Loucy (cell line): ENCODE measurements at regions not wholly inside any gene's neighbourhood (a gene's known extent, or its start where the extent isn't known, plus 50 kb on each side); places are given as distances from the start of the nearest gene placed in this dataset.

Source experiments
- H2AFZ ChIP-seq: fragments of 200-600 bp; sonication (generic); 2 replicates; pipeline ENCODE4 v1.6.0; 2016; ENCODE audit warnings: antibody characterized with exemption, mild to moderate bottlenecking, low read length, moderate library complexity
- H3F3A ChIP-seq: fragments of 200-600 bp; 2 replicates; pipeline ENCODE4 v1.6.0; 2016; ENCODE audit warnings: antibody characterized with exemption, low read depth, mild to moderate bottlenecking
- H3K27me3 ChIP-seq: fragments of 200-600 bp; sonication (generic); 2 replicates; pipeline ENCODE4 v1.6.1; 2014; ENCODE audit warnings: low read length, mild to moderate bottlenecking; ENCODE audit not compliant: insufficient read depth, poor library complexity, severe bottlenecking
- H3K36me3 ChIP-seq: fragments of 200-600 bp; sonication (generic); 2 replicates; pipeline ENCODE4 v1.6.1; 2016; ENCODE audit warnings: low read length; ENCODE audit not compliant: insufficient read depth
- H3K4me1 ChIP-seq: fragments of 200-600 bp; sonication (generic); 2 replicates; pipeline ENCODE4 v1.5.1; 2014; ENCODE audit warnings: low read length, mild to moderate bottlenecking; ENCODE audit not compliant: insufficient read depth, poor library complexity, severe bottlenecking
- H3K4me2 ChIP-seq: fragments of 200-600 bp; sonication (generic); 2 replicates; pipeline ENCODE4 v1.6.0; 2014; ENCODE audit warnings: antibody characterized with exemption, low read length, low read depth, mild to moderate bottlenecking; ENCODE audit not compliant: poor library complexity, severe bottlenecking
- H3K4me3 ChIP-seq: fragments of 200-600 bp; sonication (generic); 2 replicates; pipeline ENCODE4 v1.5.1; 2014; ENCODE audit warnings: low read length, mild to moderate bottlenecking, mixed read lengths; ENCODE audit not compliant: poor library complexity, severe bottlenecking
- H3K79me2 ChIP-seq: fragments of 200-600 bp; sonication (generic); 2 replicates; pipeline ENCODE4 v1.6.1; 2014; ENCODE audit warnings: low read length; ENCODE audit not compliant: insufficient read depth
- H3K9ac ChIP-seq: fragments of 200-600 bp; sonication (generic); 2 replicates; pipeline ENCODE4 v1.6.0; 2014; ENCODE audit warnings: mild to moderate bottlenecking, low read depth, low read length, moderate library complexity; ENCODE audit not compliant: poor library complexity, severe bottlenecking
- H3K9me2 ChIP-seq: fragments of 200-600 bp; sonication (generic); replicated peaks from 2 replicates; pipeline ENCODE4 v1.6.1; 2016; ENCODE audit warnings: low read depth, low read length, mixed read lengths
- H3K9me3 ChIP-seq: fragments of 200-600 bp; sonication (generic); 2 replicates; pipeline ENCODE4 v1.6.1; 2014; ENCODE audit warnings: mild to moderate bottlenecking, antibody characterized with exemption, low read length, low read depth; ENCODE audit not compliant: insufficient read depth
- H4K20me1 ChIP-seq: fragments of 200-600 bp; sonication (generic); 2 replicates; pipeline ENCODE4 v1.6.0; 2014; ENCODE audit warnings: antibody characterized with exemption, low read length, mild to moderate bottlenecking; ENCODE audit not compliant: insufficient read depth, poor library complexity, severe bottlenecking
- CTCF ChIP-seq: fragments of 200-600 bp; sonication (generic); conservative IDR thresholded peaks from 2 replicates; pipeline ENCODE4 v1.5.1; 2014; ENCODE audit warnings: mild to moderate bottlenecking, antibody characterized with exemption, low read length
- EZH2phosphoT487 ChIP-seq: fragments of 200-600 bp; IDR thresholded peaks from 2 replicates; pipeline ENCODE4 v1.6.1; 2018; ENCODE audit warnings: antibody characterized with exemption, mild to moderate bottlenecking, moderate library complexity, borderline replicate concordance

DNA sequence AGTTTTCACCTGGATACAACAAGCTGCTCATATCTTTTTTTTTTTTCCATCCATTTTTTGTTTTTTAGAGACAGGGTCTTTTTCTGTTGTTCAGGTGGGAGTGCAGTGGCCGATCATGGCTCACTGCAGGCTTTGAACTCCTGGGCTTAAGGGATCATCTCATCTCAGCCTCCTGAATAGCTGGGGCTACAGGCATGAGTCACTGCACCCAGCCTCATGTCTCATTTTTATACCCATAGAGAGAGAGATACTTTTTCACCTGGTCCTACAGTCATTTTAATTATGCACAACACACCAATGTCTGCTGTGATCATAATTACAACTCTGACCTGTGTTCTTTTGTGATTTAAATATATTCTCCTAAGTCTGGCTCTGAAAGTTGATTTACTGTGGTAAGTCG is 84.4 kb downstream of the KIF4B start:
- H3K4me2 ChIP-seq = no peak overlapping the region
- no peaks in the 10 kb centered on the region for H3K4me1 ChIP-seq
- no peaks in the 10 kb centered on the region for H4K20me1 ChIP-seq
- no peaks in the 10 kb centered on the region for H3K36me3 ChIP-seq
- no peak for TF ChIP-seq CTCF
- no peak for TF ChIP-seq EZH2phosphoT487
- H3K4me3 ChIP-seq = no peak overlapping the region
- H3F3A ChIP-seq = no peaks in the 10 kb centered on the region
- no peaks in the 10 kb centered on the region for H3K9me2 ChIP-seq
- H3K27me3 ChIP-seq = no peaks in the 10 kb centered on the region
- no peaks in the 10 kb centered on the region for H3K9me3 ChIP-seq
- H3K9ac ChIP-seq = no peak overlapping the region
- H2AFZ ChIP-seq = no peak overlapping the region
- no peaks in the 10 kb centered on the region for H3K79me2 ChIP-seq

GRCh38 chr5:155098433-155098832 is 84.9 kb downstream of the KIF4B start:
- no peak overlapping the region for H3K9ac ChIP-seq
- H3K79me2 ChIP-seq = no peaks in the 10 kb centered on the region
- H3K27me3 ChIP-seq = no peaks in the 10 kb centered on the region
- H3K4me3 ChIP-seq = no peak overlapping the region
- no peak overlapping the region for H3K4me2 ChIP-seq
- no peaks in the 10 kb centered on the region for H3K9me3 ChIP-seq
- no peaks in the 10 kb centered on the region for H3K9me2 ChIP-seq
- H4K20me1 ChIP-seq = no peaks in the 10 kb centered on the region
- no peaks in the 10 kb centered on the region for H3F3A ChIP-seq
- no peak for TF ChIP-seq CTCF
- TF ChIP-seq EZH2phosphoT487 = no peak
- no peaks in the 10 kb centered on the region for H3K4me1 ChIP-seq
- no peak overlapping the region for H2AFZ ChIP-seq
- H3K36me3 ChIP-seq = no peaks in the 10 kb centered on the region

GRCh38 chr5:155101697-155102096 is 88.1 kb downstream of the KIF4B start:
- Histone ChIP-seq H3K36me3 (no peaks in the 10 kb centered on the region), H2AFZ (no peak overlapping the region), H3K4me2 (no peak overlapping the region), H3K9ac (no peak overlapping the region), H3K9me3 (no peaks in the 10 kb centered on the region), H3K27me3 (no peaks in the 10 kb centered on the region), H3K79me2 (no peaks in the 10 kb centered on the region), H4K20me1 (no peaks in the 10 kb centered on the region), H3K9me2 (no peaks in the 10 kb centered on the region), H3K4me1 (no peaks in the 10 kb centered on the region), H3K4me3 (no peak overlapping the region), H3F3A (no peaks in the 10 kb centered on the region)
- no peak for TF ChIP-seq EZH2phosphoT487
- TF ChIP-seq CTCF = no peak
